GM23338 (cell line): ENCODE measurements at regions not wholly inside any gene's neighbourhood (a gene's known extent, or its start where the extent isn't known, plus 50 kb on each side); places are given as distances from the start of the nearest gene placed in this dataset.

Experiments
- ATAC-seq: fragments of 200-7000 bp; cut with Tn5 transposase; 3 replicates; pipeline ENCODE4 v1.9.1; 2020
- DNase-seq: peaks from one replicate; pipeline ENCODE4 v3.0.0-alpha.2; 2015; ENCODE audit warnings: low spot score
- H2AFZ ChIP-seq: fragments of 200-600 bp; sonication (generic); 2 replicates; pipeline ENCODE4 v1.8.0; 2016; ENCODE audit warnings: antibody characterized with exemption, mild to moderate bottlenecking, moderate library complexity
- H3F3A ChIP-seq: fragments of 200-600 bp; sonication (generic); replicated peaks from 2 replicates; pipeline ENCODE4 v1.8.0; 2017; ENCODE audit warnings: antibody characterized with exemption, mixed run types, low read depth
- H3K27ac ChIP-seq: fragments of 200-600 bp; sonication (generic); 2 replicates; pipeline ENCODE4 v1.6.1; 2016; ENCODE audit warnings: low read depth
- H3K27me3 ChIP-seq: fragments of 200-600 bp; sonication (generic); 2 replicates; pipeline ENCODE4 v1.8.0; 2016; ENCODE audit warnings: mild to moderate bottlenecking, mixed run types, moderate library complexity; ENCODE audit not compliant: insufficient read depth
- H3K36me3 ChIP-seq: fragments of 200-600 bp; sonication (generic); 2 replicates; pipeline ENCODE4 v1.8.0; 2016; ENCODE audit warnings: mild to moderate bottlenecking; ENCODE audit not compliant: insufficient read depth
- H3K4me1 ChIP-seq: fragments of 200-600 bp; sonication (generic); 2 replicates; pipeline ENCODE4 v1.8.0; 2016; ENCODE audit warnings: mild to moderate bottlenecking, moderate library complexity; ENCODE audit not compliant: insufficient read depth
- H3K4me2 ChIP-seq: fragments of 200-600 bp; sonication (generic); 2 replicates; pipeline ENCODE4 v1.7.1; 2017; ENCODE audit warnings: mixed run types
- H3K4me3 ChIP-seq: fragments of 200-600 bp; sonication (generic); 2 replicates; pipeline ENCODE4 v1.6.1; 2016; ENCODE audit warnings: mixed run types
- H3K79me2 ChIP-seq: fragments of 200-600 bp; sonication (generic); replicated peaks from 2 replicates; pipeline ENCODE4 v1.8.0; 2017; ENCODE audit warnings: mild to moderate bottlenecking; ENCODE audit not compliant: insufficient read depth
- H3K9me2 ChIP-seq: fragments of 200-600 bp; sonication (generic); 2 replicates; pipeline ENCODE4 v1.8.0; 2017; ENCODE audit not compliant: insufficient read depth
- H4K20me1 ChIP-seq: fragments of 200-600 bp; sonication (generic); replicated peaks from 2 replicates; pipeline ENCODE4 v1.8.0; 2017; ENCODE audit warnings: mild to moderate bottlenecking; ENCODE audit not compliant: insufficient read depth
- H3K27ac Mint-ChIP-seq: 2 replicates; pipeline ENCODE4 v1.8.0; 2020; ENCODE audit warnings: inconsistent platforms, mild to moderate bottlenecking, moderate library complexity, mixed read lengths
- H3K27me3 Mint-ChIP-seq: 3 replicates; pipeline ENCODE4 v1.8.0; 2022; ENCODE audit warnings: low read depth, mild to moderate bottlenecking, moderate library complexity, mixed read lengths, inconsistent platforms; ENCODE audit not compliant: insufficient read depth, poor library complexity
- H3K36me3 Mint-ChIP-seq: 3 replicates; pipeline ENCODE4 v1.8.0; 2021; ENCODE audit warnings: low read depth, mild to moderate bottlenecking, inconsistent platforms, moderate library complexity, mixed read lengths
- H3K4me1 Mint-ChIP-seq: 3 replicates; pipeline ENCODE4 v1.8.0; 2020; ENCODE audit warnings: mild to moderate bottlenecking, inconsistent platforms, mixed read lengths
- H3K4me3 Mint-ChIP-seq: 3 replicates; pipeline ENCODE4 v1.8.0; 2021; ENCODE audit warnings: moderate library complexity, mild to moderate bottlenecking, inconsistent platforms, mixed read lengths
- H3K9me3 Mint-ChIP-seq: 3 replicates; pipeline ENCODE4 v1.8.0; 2020; ENCODE audit warnings: moderate library complexity, mild to moderate bottlenecking, inconsistent platforms, mixed read lengths
- CREB1 ChIP-seq: fragments of 250-450 bp; sonication (Bioruptor Pico); IDR thresholded peaks from 2 replicates; pipeline ENCODE4 v1.5.0; 2020; ENCODE audit warnings: low read depth, mild to moderate bottlenecking, moderate library complexity
- CTCF ChIP-seq, 2 experiments: fragments of 200-600 bp in 1 of 2; sonication (generic) in 1 of 2; conservative IDR thresholded peaks; 2 replicates each; pipeline versions ENCODE4 v1.5.1 to v1.6.1; 2016 to 2017; ENCODE audit warnings: antibody characterized with exemption in 2 of 2, low read depth in 2 of 2, mild to moderate bottlenecking in 2 of 2, moderate library complexity in 1 of 2
- EZH2 ChIP-seq: fragments of 200-600 bp; sonication (generic); IDR thresholded peaks from one replicate; pipeline ENCODE4 v1.8.0; 2017; ENCODE audit warnings: antibody characterized with exemption, mild to moderate bottlenecking, low read depth; ENCODE audit not compliant: unreplicated experiment
- EZH2phosphoT487 ChIP-seq: fragments of 200-600 bp; sonication (generic); IDR thresholded peaks from one replicate; pipeline ENCODE4 v1.8.1; 2018; ENCODE audit warnings: antibody characterized with exemption; ENCODE audit not compliant: unreplicated experiment
- TF ChIP-seq, protein P1 (sequence below): IDR thresholded peaks from one replicate; pipeline ENCODE4 v1.6.1; 2018; ENCODE audit warnings: antibody characterized with exemption; ENCODE audit not compliant: unreplicated experiment

- TF ChIP-seq, protein P1, sequence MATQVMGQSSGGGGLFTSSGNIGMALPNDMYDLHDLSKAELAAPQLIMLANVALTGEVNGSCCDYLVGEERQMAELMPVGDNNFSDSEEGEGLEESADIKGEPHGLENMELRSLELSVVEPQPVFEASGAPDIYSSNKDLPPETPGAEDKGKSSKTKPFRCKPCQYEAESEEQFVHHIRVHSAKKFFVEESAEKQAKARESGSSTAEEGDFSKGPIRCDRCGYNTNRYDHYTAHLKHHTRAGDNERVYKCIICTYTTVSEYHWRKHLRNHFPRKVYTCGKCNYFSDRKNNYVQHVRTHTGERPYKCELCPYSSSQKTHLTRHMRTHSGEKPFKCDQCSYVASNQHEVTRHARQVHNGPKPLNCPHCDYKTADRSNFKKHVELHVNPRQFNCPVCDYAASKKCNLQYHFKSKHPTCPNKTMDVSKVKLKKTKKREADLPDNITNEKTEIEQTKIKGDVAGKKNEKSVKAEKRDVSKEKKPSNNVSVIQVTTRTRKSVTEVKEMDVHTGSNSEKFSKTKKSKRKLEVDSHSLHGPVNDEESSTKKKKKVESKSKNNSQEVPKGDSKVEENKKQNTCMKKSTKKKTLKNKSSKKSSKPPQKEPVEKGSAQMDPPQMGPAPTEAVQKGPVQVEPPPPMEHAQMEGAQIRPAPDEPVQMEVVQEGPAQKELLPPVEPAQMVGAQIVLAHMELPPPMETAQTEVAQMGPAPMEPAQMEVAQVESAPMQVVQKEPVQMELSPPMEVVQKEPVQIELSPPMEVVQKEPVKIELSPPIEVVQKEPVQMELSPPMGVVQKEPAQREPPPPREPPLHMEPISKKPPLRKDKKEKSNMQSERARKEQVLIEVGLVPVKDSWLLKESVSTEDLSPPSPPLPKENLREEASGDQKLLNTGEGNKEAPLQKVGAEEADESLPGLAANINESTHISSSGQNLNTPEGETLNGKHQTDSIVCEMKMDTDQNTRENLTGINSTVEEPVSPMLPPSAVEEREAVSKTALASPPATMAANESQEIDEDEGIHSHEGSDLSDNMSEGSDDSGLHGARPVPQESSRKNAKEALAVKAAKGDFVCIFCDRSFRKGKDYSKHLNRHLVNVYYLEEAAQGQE, result no peak
- TF ChIP-seq EZH2, result no peak
- TF ChIP-seq CREB1, result no peak
- no peak for TF ChIP-seq EZH2phosphoT487
Observed at GRCh38 chr20:53685070-53685595, 91.5 kb upstream of the ZNF217 start (continued).

- H3K36me3 Mint-ChIP-seq, result no peaks in the 10 kb centered on the region
- no peaks in the 10 kb centered on the region for H3K36me3 ChIP-seq
- H4K20me1 ChIP-seq, result no peaks in the 10 kb centered on the region
- no peak overlapping the region for H2AFZ ChIP-seq
- H3K79me2 ChIP-seq, result no peaks in the 10 kb centered on the region
- peaks cover 20% of the 10 kb centered on the region for H3K4me1 ChIP-seq
- no peaks in the 10 kb centered on the region for H3K9me2 ChIP-seq
- H3K27me3 Mint-ChIP-seq, result peaks cover 4% of the 10 kb centered on the region
- no peaks in the 10 kb centered on the region for H3K27me3 ChIP-seq
- no peaks in the 10 kb centered on the region for H3K9me3 Mint-ChIP-seq
- no peak overlapping the region for H3K4me2 ChIP-seq
- ATAC-seq (no peak), DNase-seq (no peak)
- H3K27ac ChIP-seq, result no peak overlapping the region
- peaks cover 23% of the 10 kb centered on the region for H3K4me1 Mint-ChIP-seq
- H3K27ac Mint-ChIP-seq, result no peak overlapping the region
- TF ChIP-seq CTCF (conservative IDR thresholded peaks at IDR 0.05; ENCODE audit: low read depth in 2 of 2), result no peak
- TF ChIP-seq, protein P1, result no peak
- H3K4me3 ChIP-seq, result no peak overlapping the region
- no peak overlapping the region for H3K4me3 Mint-ChIP-seq
- no peaks in the 10 kb centered on the region for H3F3A ChIP-seq
Observed at GRCh38 chr20:53683506-53683905, 89.9 kb upstream of the ZNF217 start.
